GM19238 (cell line): ENCODE measurements at regions not wholly inside any gene's neighbourhood (a gene's known extent, or its start where the extent isn't known, plus 50 kb on each side); places are given as distances from the start of the nearest gene placed in this dataset.
A peak's percentile ranks its signal among the peaks of the same experiment; 100 is the strongest.
"Not testable (repeated sequence)": the region's sequence is repeated elsewhere in the genome, so short reads cannot be mapped to it uniquely, and the experiment has no call there.

Experiments used
- DNase-seq: peaks from one replicate; pipeline ENCODE4 v3.0.0; 2011; ENCODE audit warnings: low spot score; ENCODE audit not compliant: insufficient read length

- DNase-seq: no peak
Observed at GRCh38 chr6:30832864-30833263, 51.5 kb upstream of the DDR1 start.

GRCh38 chr6:30830438-30830837, 53.9 kb upstream of the DDR1 start:
- DNase-seq: no peak

- DNase-seq: no peak
Observed at GRCh38 chr6:30829639-30830255, 54.6 kb upstream of the DDR1 start.

GRCh38 chr6:30829033-30829432, 55.3 kb upstream of the DDR1 start:
- DNase-seq: no peak

- DNase-seq: peak; percentile 51
Observed at GRCh38 chr6:30828027-30828962, 56.0 kb upstream of the DDR1 start.

- no peak for DNase-seq
Observed at GRCh38 chr6:30826961-30827342, 57.4 kb upstream of the DDR1 start.

- no peak for DNase-seq
Observed at GRCh38 chr6:30824698-30825097, 59.6 kb upstream of the DDR1 start.

GRCh38 chr6:30823534-30823865, 60.8 kb upstream of the DDR1 start:
- no peak for DNase-seq

GRCh38 chr6:30821862-30822784, 62.2 kb upstream of the DDR1 start:
- no peak for DNase-seq

- DNase-seq: no peak
Observed at GRCh38 chr6:30820193-30820592, 64.1 kb upstream of the DDR1 start.

- no peak for DNase-seq
Observed at GRCh38 chr6:30819297-30819917, 64.9 kb upstream of the DDR1 start.

- no peak for DNase-seq
Observed at GRCh38 chr6:30818391-30818841, 65.9 kb upstream of the DDR1 start.

- no peak for DNase-seq
Observed at GRCh38 chr6:30816791-30817739, 67.3 kb upstream of the DDR1 start.

GRCh38 chr6:30816296-30816695, 68.0 kb upstream of the DDR1 start:
- DNase-seq: not testable (repeated sequence)

GRCh38 chr6:30815041-30815742, 69.1 kb upstream of the DDR1 start:
- not testable (repeated sequence) for DNase-seq

- no peak for DNase-seq
Observed at GRCh38 chr6:30814146-30815040, 69.9 kb upstream of the DDR1 start.

GRCh38 chr6:30813631-30814145, 69.3 kb upstream of the IER3 start:
- no peak for DNase-seq

- peak; percentile 55 for DNase-seq
Observed at GRCh38 chr6:30810813-30811339, 66.5 kb upstream of the IER3 start.
